ENCODE measurements at regions not wholly inside any gene's neighbourhood (a gene's known extent, or its start where the extent isn't known, plus 50 kb on each side); places are given as distances from the start of the nearest gene placed in this dataset.

- TF ChIP-seq CTCF (IDR thresholded peaks at IDR 0.05) (no peak), POLR2A (IDR thresholded peaks at IDR 0.05) (no peak)
These were observed 1930.8 kb downstream of the C4orf33 start for GRCh38 chr4:131026771-131027170.

Data from testis (tissue), 2 donors.